Esophagus muscularis mucosa (tissue), 4 donors: ENCODE measurements at regions not wholly inside any gene's neighbourhood (a gene's known extent, or its start where the extent isn't known, plus 50 kb on each side); places are given as distances from the start of the nearest gene placed in this dataset.

Experiments
- DNase-seq: peaks from one replicate; pipeline ENCODE4 v3.0.0-alpha.2; 2017; ENCODE audit errors: extremely low spot score
- H3K27ac ChIP-seq, 4 donors: fragments of 200-600 bp; sonication (generic); replicated peaks in 1 of 4; 1 replicate in 3 of 4; 2 replicates in 1 of 4; pipeline ENCODE4 v1.5.1; 2016 to 2019; ENCODE audit warnings: mild to moderate bottlenecking in 1 of 4
- H3K27me3 ChIP-seq, 4 donors: fragments of 200-600 bp; sonication (generic); one replicate each; pipeline versions ENCODE4 v1.5.1 to v1.6.0; 2016 to 2019
- H3K36me3 ChIP-seq, 4 donors: fragments of 200-600 bp; sonication (generic); one replicate each; pipeline ENCODE4 v1.5.1; 2016 to 2019
- H3K4me1 ChIP-seq, 4 donors: fragments of 200-600 bp; sonication (generic); one replicate each; pipeline ENCODE4 v1.5.1; 2016 to 2019
- H3K4me3 ChIP-seq, 4 donors: fragments of 200-600 bp; sonication (generic); 1 replicate in 2 of 4; 2 replicates in 2 of 4; pipeline ENCODE4 v1.5.1; 2016 to 2019; ENCODE audit warnings: mild to moderate bottlenecking in 4 of 4, moderate library complexity in 1 of 4
- H3K9me3 ChIP-seq, 4 donors: fragments of 200-600 bp; sonication (generic); 1 replicate in 3 of 4; 2 replicates in 1 of 4; pipeline ENCODE4 v1.5.1; 2016 to 2019
- CTCF ChIP-seq, 3 experiments: fragments of 200-600 bp in 2 of 3; fragments of 450-650 bp in 1 of 3; sonication (generic) in 2 of 3; IDR thresholded peaks; one replicate each; pipeline ENCODE4 v1.5.1; 2017 to 2019; ENCODE audit warnings: antibody characterized with exemption in 3 of 3, mild to moderate bottlenecking in 2 of 3, moderate library complexity in 1 of 3
- EP300 ChIP-seq: sonication (generic); formaldehyde crosslinking; IDR thresholded peaks from one replicate; pipeline ENCODE4 v1.6.1; 2017; ENCODE audit warnings: antibody characterized with exemption
- POLR2A ChIP-seq: fragments of 450-650 bp; IDR thresholded peaks from one replicate; pipeline ENCODE4 v1.6.1; 2017; ENCODE audit warnings: antibody characterized with exemption, moderate library complexity, mild to moderate bottlenecking, low read depth
- POLR2AphosphoS5 ChIP-seq, 2 donors: sonication (generic); formaldehyde crosslinking; IDR thresholded peaks; one replicate each; pipeline ENCODE4 v1.6.1; 2017; ENCODE audit warnings: antibody characterized with exemption in 2 of 2
- WGBS: methylation state at CpG from one replicate; pipeline ENCODE4 v1.1.5; 2018; 5-methylcytosine and 5-hydroxymethylcytosine counted together
- intact Hi-C: fragments of 100-400 bp; cut with DNase I; formaldehyde crosslinking; loops from one replicate; pipeline ENCODE4 v1.15.1; 2023

GRCh38 chr3:124567179-124567578 is 163.1 kb upstream of the UMPS start:
- intact Hi-C loops, result no loop called here
- Histone ChIP-seq H3K9me3 (no peaks in the 10 kb centered on the region), H3K27me3 (no peaks in the 10 kb centered on the region)

DNA sequence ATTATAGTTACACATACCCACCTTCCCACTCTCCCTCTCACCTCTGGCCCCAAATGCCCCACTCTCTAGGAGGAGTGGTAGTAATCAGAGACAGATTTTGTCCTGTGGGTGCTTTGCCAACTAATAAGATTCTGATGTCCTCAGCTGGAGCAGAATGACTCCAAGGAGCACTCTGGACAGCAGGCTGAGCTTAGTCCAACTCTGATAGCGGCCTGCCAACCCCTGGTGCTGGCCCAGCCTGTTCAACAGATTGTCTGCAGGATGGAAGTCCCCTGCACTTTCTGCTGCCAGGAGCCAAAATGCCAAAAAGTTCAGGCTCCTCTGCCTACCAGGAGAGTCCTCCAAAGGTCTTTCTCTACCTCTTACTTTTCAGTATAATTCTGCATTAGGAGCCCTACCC is 160.5 kb upstream of the UMPS start:
- intact Hi-C loops, result no loop called here
- Histone ChIP-seq H3K27me3 (no peaks in the 10 kb centered on the region), H3K36me3 (no peaks in the 10 kb centered on the region), H3K4me3 (no peak overlapping the region), H3K4me1 (peaks cover 5 to 10% (median 6%) of the 10 kb centered on the region in 4 donors), H3K9me3 (no peaks in the 10 kb centered on the region), H3K27ac (no peak overlapping the region)
- no peak for TF ChIP-seq POLR2A
- TF ChIP-seq EP300, result no peak
- no peak for TF ChIP-seq POLR2AphosphoS5 (IDR thresholded peaks at IDR 0.05)
- no peak for TF ChIP-seq CTCF (IDR thresholded peaks at IDR 0.05)
- no peak for DNase-seq
- 56% methylated on average over 1 of the region's 1 CpG for WGBS

More at GRCh38 chr3:124567179-124567578, 163.1 kb upstream of the UMPS start:
- Histone ChIP-seq H3K36me3 (peaks cover 0 to 5% (median 2%) of the 10 kb centered on the region in 4 donors), H3K4me1 (peaks cover 5 to 11% (median 7%) of the 10 kb centered on the region in 4 donors), H3K4me3 (no peak overlapping the region), H3K27ac (no peak overlapping the region)
- no peak for DNase-seq
- TF ChIP-seq POLR2A (no peak), POLR2AphosphoS5 (IDR thresholded peaks at IDR 0.05) (no peak), CTCF (IDR thresholded peaks at IDR 0.05) (no peak), EP300 (no peak)
- no CpG with 5 or more reads among the region's 1 CpG for WGBS

- Histone ChIP-seq H3K9me3 (no peaks in the 10 kb centered on the region), H3K4me1 (peaks cover 1 to 5% (median 4%) of the 10 kb centered on the region in 4 donors), H3K4me3 (no peak overlapping the region), H3K27me3 (no peaks in the 10 kb centered on the region), H3K27ac (no peak overlapping the region), H3K36me3 (no peaks in the 10 kb centered on the region)
- no peak for TF ChIP-seq POLR2A
- TF ChIP-seq POLR2AphosphoS5 (IDR thresholded peaks at IDR 0.05), result no peak
- TF ChIP-seq EP300, result no peak
- no peak for TF ChIP-seq CTCF (IDR thresholded peaks at IDR 0.05)
- intact Hi-C loops, result no loop called here
- WGBS, result 88% methylated on average over 2 of the region's 2 CpGs
- DNase-seq, result no peak
Observed at GRCh38 chr3:124570232-124570631, 160.0 kb upstream of the UMPS start.

DNA sequence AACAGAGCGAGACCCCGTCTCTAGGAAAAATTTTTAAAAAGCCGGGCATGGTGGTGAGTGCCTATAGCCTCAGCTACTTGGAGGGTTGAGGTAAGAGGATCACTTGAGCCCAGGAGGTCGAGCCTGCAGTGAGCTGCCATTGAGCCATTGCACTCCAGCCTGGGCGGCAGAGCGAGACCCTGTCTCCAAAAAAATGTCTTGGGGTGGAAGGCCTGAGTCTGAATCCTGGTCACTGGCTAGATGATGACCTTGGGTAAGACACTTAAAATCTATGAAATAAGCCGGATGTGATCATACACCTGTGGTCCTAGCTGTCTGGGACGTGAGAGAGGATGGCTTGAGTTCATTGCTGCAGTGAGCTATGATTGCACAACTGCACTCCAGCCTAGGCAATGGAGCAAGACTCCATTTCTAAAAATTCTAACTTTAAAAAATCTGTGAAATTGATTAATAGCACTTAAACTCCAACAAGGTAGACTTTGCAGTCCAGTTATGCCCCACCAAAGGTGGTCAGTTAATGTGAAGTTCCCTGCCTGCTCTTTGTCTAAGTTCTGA is 157.3 kb upstream of the UMPS start:
- WGBS, result 87% methylated on average over 8 of the region's 8 CpGs
- no peak overlapping the region for H3K4me3 ChIP-seq
- no peak overlapping the region for H3K27ac ChIP-seq
- intact Hi-C loops, result no loop called here
- peaks cover 12 to 16% (median 15%) of the 10 kb centered on the region in 4 donors for H3K4me1 ChIP-seq
- H3K9me3 ChIP-seq, result no peaks in the 10 kb centered on the region
- no peaks in the 10 kb centered on the region for H3K36me3 ChIP-seq
- TF ChIP-seq POLR2AphosphoS5 (IDR thresholded peaks at IDR 0.05), result no peak
- TF ChIP-seq CTCF (IDR thresholded peaks at IDR 0.05), result no peak
- no peaks in the 10 kb centered on the region for H3K27me3 ChIP-seq
- DNase-seq, result no peak

DNA sequence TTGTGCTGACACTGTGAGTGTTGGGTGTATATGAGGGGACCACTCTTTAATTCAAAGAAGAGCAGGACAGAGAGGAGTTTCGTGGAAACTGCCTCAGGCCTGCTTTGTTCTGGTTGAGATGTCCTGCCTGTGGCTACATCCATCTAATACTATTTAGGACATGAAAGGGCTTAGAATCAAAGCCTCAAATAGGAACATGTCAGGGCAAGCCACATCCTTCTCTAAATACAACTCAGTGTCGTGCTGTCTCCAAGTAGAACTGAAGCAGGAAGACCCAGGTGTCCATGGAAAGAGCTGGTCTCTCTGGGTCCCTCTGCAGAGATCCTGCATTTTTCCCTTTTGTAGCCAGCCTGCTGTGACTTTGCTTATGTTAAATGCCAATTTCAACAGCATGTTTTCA is 156.2 kb upstream of the UMPS start:
- DNase-seq, result no peak
- no peak for TF ChIP-seq POLR2A
- TF ChIP-seq CTCF (IDR thresholded peaks at IDR 0.05), result no peak
- no peak for TF ChIP-seq EP300
- no peak for TF ChIP-seq POLR2AphosphoS5 (IDR thresholded peaks at IDR 0.05)

More for the DNA sequence above, 156.2 kb upstream of the UMPS start:
- WGBS, result 91% methylated on average over 2 of the region's 2 CpGs
- Histone ChIP-seq H3K9me3 (no peaks in the 10 kb centered on the region), H3K27me3 (no peaks in the 10 kb centered on the region), H3K27ac (no peak overlapping the region), H3K4me3 (no peak overlapping the region), H3K4me1 (peaks cover 12 to 16% (median 15%) of the 10 kb centered on the region in 4 donors), H3K36me3 (no peaks in the 10 kb centered on the region)
- intact Hi-C loops, result no loop called here
